K562 (cell line): ENCODE measurements at regions not wholly inside any gene's neighbourhood (a gene's known extent, or its start where the extent isn't known, plus 50 kb on each side); places are given as distances from the start of the nearest gene placed in this dataset.
A peak's percentile ranks its signal among the peaks of the same experiment; 100 is the strongest.

ENCODE experiments used
- CBX3 ChIP-seq, 2 experiments: IDR thresholded peaks; 1 replicate in 1 of 2; 2 replicates in 1 of 2; pipeline ENCODE4 v1.6.1; 2012; ENCODE audit warnings: inconsistent platforms in 2 of 2, low read length in 2 of 2, borderline replicate concordance in 1 of 2, control low read depth in 1 of 2
- HDAC2 ChIP-seq: fragments of 450-650 bp; IDR thresholded peaks from 2 replicates; pipeline ENCODE4 v1.6.1; 2016; ENCODE audit warnings: mild to moderate bottlenecking
- HMG20B ChIP-seq: fragments of 250-450 bp; sonication (Bioruptor Pico); IDR thresholded peaks from 2 replicates; pipeline ENCODE4 v1.5.0; 2021; ENCODE audit warnings: mild to moderate bottlenecking
- KDM1A ChIP-seq, 2 experiments: fragments of 450-650 bp; IDR thresholded peaks; 2 replicates each; pipeline ENCODE4 v1.6.1; 2016; ENCODE audit warnings: mild to moderate bottlenecking in 2 of 2
- POU5F1 ChIP-seq: fragments of 150-350 bp; IDR thresholded peaks from 2 replicates; pipeline ENCODE4 v1.6.1; 2014; ENCODE audit warnings: borderline replicate concordance, low read length, low read depth, mild to moderate bottlenecking; ENCODE audit not compliant: partially characterized antibody
- RBM25 ChIP-seq: fragments of 200-400 bp; formaldehyde crosslinking; IDR thresholded peaks from 2 replicates; pipeline ENCODE4 v1.6.1; 2018; ENCODE audit warnings: low read length, low read depth, moderate library complexity; ENCODE audit not compliant: severe bottlenecking
- RCOR1 ChIP-seq, 2 experiments: IDR thresholded peaks; 2 replicates each; pipeline ENCODE4 v1.6.1; 2012; ENCODE audit warnings: low read depth in 2 of 2, low read length in 2 of 2, borderline replicate concordance in 1 of 2, improper control_type of control experiment in 1 of 2
- YY1 ChIP-seq, 3 experiments: IDR thresholded peaks; 2 replicates each; pipeline ENCODE4 v1.6.1; 2011; ENCODE audit warnings: low read length in 2 of 3, mild to moderate bottlenecking in 2 of 3, moderate library complexity in 2 of 3, borderline replicate concordance in 1 of 3, control low read depth in 1 of 3, low read depth in 1 of 3; ENCODE audit not compliant: insufficient read depth in 3 of 3, insufficient replicate concordance in 2 of 3, control insufficient read depth in 1 of 3, insufficient read length in 1 of 3; ENCODE audit errors: extremely low read depth in 1 of 3
- ZBTB17 ChIP-seq: fragments of 450-650 bp; formaldehyde crosslinking; IDR thresholded peaks from 2 replicates; pipeline ENCODE4 v1.4.0; 2020; ENCODE audit warnings: mild to moderate bottlenecking
- TF ChIP-seq, protein P1 (sequence below): fragments of 450-650 bp; IDR thresholded peaks from 2 replicates; pipeline ENCODE4 v1.6.1; 2016; ENCODE audit warnings: mild to moderate bottlenecking

GRCh38 chr7:25894002-25894901 is 257.7 kb upstream of the NFE2L3 start (continued):
- TF ChIP-seq POU5F1 (no peak), HDAC2 (peak; percentile 62), HMG20B (CRISPR knock-in tag) (no peak), KDM1A (IDR thresholded peaks at IDR 0.05) (peak; percentile 74 to 85), CBX3 (IDR thresholded peaks at IDR 0.05; ENCODE audit: borderline replicate concordance in 1 of 2, low read length in 2 of 2) (peak in 1 of 2 experiments; percentile 80; a peak in 2 of 3 replicates), RBM25 (peak; percentile 93), ZBTB17 (CRISPR knock-in tag) (no peak), RCOR1 (IDR thresholded peaks at IDR 0.05; ENCODE audit: borderline replicate concordance in 1 of 2, low read depth in 2 of 2, low read length in 2 of 2) (peak; percentile 49; a peak in 1 of 4 replicates), YY1 (IDR thresholded peaks at IDR 0.05; ENCODE audit: borderline replicate concordance in 1 of 3, control insufficient read depth in 1 of 3, extremely low read depth in 1 of 3, insufficient read depth in 3 of 3, insufficient read length in 1 of 3, insufficient replicate concordance in 2 of 3, low read depth in 1 of 3, low read length in 2 of 3) (peak in 1 of 3 experiments; percentile 5)
- TF ChIP-seq, protein P1, sequence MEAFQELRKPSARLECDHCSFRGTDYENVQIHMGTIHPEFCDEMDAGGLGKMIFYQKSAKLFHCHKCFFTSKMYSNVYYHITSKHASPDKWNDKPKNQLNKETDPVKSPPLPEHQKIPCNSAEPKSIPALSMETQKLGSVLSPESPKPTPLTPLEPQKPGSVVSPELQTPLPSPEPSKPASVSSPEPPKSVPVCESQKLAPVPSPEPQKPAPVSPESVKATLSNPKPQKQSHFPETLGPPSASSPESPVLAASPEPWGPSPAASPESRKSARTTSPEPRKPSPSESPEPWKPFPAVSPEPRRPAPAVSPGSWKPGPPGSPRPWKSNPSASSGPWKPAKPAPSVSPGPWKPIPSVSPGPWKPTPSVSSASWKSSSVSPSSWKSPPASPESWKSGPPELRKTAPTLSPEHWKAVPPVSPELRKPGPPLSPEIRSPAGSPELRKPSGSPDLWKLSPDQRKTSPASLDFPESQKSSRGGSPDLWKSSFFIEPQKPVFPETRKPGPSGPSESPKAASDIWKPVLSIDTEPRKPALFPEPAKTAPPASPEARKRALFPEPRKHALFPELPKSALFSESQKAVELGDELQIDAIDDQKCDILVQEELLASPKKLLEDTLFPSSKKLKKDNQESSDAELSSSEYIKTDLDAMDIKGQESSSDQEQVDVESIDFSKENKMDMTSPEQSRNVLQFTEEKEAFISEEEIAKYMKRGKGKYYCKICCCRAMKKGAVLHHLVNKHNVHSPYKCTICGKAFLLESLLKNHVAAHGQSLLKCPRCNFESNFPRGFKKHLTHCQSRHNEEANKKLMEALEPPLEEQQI: peak; percentile 32; the same call in 1 of the 2 replicates
